GM21786 (cell line): ENCODE measurements at regions not wholly inside any gene's neighbourhood (a gene's known extent, or its start where the extent isn't known, plus 50 kb on each side); places are given as distances from the start of the nearest gene placed in this dataset.
"Not testable (repeated sequence)": the region's sequence is repeated elsewhere in the genome, so short reads cannot be mapped to it uniquely, and the experiment has no call there.

Source experiments
- ATAC-seq: cut with Tn5 transposase; IDR thresholded peaks from one replicate; pipeline ENCODE4 v1.9.1; 2021; ENCODE audit not compliant: unreplicated experiment

DNA sequence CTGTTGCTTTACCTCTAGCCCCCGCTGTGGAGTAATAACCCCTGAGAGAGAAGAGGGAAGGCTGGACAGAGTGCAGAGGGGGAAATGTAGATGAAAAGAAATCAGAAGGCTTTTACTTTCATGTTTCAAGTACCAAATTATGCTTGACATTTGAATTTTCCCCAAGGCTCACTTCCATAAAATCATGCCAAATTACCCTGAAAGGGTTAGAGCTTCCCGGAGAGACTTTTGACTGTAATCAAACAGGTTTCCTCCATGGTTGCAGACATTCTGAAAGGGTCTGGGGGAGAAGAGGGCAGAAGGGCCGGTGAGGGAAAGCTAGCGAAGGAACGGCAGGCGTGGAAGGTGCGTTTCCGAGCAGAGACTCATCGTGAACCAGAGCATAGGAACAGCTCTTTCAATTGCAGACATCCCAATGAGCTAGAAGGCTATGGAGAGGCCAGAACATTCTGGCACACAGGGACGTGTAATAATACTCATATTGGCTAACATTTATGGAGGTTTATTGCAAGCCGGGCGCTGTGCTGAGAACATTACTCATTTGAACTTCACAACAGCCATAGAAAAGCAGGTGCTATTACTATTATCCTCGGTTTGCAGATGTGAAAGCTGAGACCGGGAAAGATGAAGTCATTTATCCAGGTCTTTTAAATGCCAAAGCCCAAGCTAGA lies 620.8 kb upstream of the AUTS2 start:
- ATAC-seq, result no peak

DNA sequence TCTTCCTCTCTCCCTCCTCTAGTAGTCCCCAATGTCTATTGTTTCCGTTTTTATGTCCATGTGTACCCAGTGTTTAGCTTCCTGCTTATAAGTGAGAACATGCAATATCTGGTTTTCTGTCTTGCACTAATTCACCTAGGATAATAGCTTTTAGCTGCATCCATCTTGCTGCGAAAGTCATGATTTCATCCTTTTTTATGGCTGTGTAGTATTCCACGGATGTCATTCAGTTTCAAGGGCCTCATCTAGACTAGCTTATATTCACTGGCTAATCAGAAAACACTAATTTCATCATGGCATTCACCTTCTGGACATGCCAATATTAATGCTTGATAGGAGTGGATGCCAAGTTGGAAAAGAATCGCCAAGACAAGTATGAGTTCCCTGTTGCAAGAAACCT lies 619.6 kb upstream of the AUTS2 start:
- no peak for ATAC-seq

GRCh38 chr7:68980011-68980410 lies 618.3 kb upstream of the AUTS2 start:
- ATAC-seq, result no peak

GRCh38 chr7:68980432-68980831 lies 617.8 kb upstream of the AUTS2 start:
- ATAC-seq, result not testable (repeated sequence)

DNA sequence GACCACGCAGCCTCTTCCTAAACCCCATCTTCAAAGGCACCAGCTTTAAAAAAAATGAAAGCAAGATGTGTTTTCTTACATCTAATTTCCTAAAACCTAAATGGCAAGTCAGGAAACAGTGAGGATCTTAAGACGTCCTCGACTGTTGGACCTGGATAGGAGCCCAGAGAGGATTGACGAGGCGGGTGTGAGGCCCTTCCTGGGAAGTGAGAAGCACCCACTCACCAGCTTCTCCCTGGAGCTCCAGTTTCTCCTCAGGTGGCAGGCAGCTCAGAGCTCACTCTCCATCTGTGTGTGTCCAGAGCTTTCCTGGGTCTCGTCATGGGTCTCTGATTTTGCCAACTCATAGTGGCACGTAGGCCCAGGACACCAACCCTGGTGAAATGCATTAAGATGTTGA lies 614.0 kb upstream of the AUTS2 start:
- no peak for ATAC-seq

DNA sequence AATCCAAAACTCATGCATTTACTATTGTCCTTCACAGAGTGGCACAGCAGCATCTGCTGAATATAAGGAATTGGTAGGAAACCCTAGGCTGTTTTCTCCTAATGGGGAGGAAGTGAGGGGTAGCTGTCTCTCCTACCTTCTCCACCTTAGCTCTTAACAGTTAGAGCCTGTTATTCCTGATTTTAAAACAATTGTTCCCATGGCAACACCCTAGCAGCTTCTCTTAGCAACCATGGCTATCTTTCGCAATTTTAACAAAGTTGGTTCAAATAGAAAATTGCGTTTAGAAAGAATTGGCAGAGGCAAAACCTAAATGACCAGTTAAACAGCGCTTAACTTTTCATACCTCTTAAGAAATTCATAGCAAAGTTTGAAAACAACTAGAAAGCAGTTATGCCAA lies 603.4 kb upstream of the AUTS2 start:
- ATAC-seq, result no peak

DNA sequence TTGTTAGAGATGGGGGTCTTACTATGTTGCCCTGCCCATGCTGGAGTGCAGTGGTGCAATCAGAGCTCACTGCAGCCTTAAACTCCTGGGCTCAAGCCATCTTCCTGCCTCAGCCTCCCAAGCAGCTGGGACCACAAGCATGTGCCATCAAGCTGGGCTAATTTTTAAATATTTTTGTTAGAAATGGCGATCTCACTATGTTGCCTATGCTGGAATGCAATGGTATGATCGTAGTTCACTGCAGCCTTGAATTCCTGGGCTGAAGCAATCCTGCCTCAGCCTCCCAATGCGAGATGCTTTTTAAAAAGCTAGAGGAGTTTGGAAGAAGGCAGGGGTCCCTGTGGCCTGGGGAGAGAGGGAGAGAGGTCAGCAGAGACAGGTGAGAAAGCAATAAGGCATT lies 600.1 kb upstream of the AUTS2 start:
- ATAC-seq, result no peak

DNA sequence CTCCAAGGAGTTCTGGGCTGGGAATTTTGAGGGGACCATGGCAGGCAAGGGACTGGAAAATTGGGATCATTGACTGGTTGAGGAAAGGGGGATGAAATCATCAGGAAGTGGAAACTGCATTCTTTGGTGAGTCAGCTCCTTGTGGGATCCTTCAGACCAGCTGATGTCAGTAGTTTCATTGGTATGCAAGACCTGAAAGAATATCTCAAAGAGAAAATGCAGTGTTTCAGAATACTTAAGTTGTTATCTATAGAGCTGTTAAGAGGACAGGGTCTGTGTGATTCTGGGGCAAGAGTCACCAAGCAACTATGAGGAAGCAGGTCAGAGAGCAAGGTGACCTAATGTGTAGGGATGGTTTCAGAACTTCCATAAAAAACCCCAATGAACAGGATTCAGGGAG lies 595.9 kb upstream of the AUTS2 start:
- ATAC-seq, result no peak

DNA sequence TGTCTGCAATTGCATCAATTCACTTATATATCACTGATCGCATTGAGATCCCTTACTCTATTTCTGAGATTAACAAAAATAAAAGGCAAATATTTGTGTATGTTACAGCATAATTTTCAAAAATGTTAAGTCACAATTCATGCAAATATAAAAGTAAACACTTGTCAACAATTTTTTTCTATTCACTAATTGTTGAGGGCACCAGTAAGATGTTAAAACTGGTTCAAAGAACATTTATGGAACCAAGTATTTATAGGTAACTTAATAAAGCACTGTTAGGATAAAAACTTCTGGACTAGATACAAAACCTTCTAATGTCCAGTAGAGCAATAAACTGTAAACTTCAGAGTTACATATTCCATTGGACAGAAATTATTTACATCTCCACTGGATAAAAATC lies 586.1 kb upstream of the AUTS2 start:
- no peak for ATAC-seq

DNA sequence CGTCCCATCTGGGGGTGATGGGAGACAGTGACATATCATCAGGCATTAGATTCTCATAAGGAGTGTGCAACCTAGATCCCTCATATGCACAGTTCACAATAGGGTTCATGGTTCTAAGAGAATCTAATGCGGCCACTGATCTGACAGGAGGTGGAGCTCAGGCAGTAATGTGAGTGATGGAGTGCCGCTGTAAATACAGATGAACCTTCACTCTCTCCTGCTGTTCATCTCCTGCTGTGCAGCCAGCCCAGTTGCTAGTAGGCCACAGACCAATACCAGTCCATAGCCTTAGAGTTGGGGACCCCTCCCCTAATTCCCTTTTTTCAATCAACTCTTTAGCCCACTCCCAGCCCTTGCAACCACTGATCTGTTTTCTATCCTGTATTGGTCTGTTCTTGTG lies 581.1 kb upstream of the AUTS2 start:
- ATAC-seq, result no peak

DNA sequence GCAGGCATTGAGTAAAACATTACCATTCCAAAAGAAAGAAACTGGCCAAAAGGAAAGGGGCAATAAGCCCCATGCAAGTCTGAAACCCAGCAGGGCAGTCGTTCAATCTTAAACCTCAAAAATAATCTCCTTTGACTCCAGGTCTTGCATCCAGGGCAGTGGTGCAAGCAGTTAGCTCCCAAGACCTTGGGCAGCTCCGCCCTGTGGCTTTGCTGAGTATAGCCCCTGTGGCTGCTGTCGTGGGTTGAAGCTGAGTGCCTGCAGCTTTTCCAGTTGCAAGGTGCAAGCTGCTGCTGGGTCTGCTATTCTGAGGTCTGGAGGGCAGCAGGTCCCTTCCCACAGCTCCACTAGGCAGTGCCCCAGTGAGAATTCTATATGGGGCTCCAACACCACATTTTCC lies 580.1 kb upstream of the AUTS2 start:
- ATAC-seq, result no peak

- ATAC-seq, result no peak
Observed at GRCh38 chr7:69019437-69019836, 578.8 kb upstream of the AUTS2 start.

- no peak for ATAC-seq
Observed at GRCh38 chr7:69020536-69020935, 577.7 kb upstream of the AUTS2 start.

- ATAC-seq, result no peak
Observed at GRCh38 chr7:69025249-69025648, 573.0 kb upstream of the AUTS2 start.

GRCh38 chr7:69032848-69033247 lies 565.4 kb upstream of the AUTS2 start:
- ATAC-seq, result no peak

GRCh38 chr7:69035826-69036225 lies 562.4 kb upstream of the AUTS2 start:
- no peak for ATAC-seq

DNA sequence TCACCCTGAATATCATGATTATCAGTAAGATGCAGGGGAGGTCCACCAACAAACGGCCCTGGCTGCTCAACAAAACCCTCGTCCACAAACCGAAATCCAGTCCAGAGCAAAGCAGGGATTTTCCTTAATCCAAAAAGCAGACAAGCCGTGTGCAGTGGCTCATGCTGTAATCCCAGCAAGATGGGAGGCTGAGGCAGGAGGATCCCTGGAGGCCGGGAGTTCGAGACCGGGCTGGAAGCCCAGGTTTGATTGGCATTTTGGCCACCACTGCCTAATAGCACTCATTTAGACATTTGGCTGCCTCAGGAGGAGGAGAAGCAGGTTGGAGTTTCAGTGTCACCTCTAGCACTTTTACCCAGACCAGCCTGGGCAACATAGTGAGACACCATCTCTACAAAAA lies 562.0 kb upstream of the AUTS2 start:
- ATAC-seq, result no peak

DNA sequence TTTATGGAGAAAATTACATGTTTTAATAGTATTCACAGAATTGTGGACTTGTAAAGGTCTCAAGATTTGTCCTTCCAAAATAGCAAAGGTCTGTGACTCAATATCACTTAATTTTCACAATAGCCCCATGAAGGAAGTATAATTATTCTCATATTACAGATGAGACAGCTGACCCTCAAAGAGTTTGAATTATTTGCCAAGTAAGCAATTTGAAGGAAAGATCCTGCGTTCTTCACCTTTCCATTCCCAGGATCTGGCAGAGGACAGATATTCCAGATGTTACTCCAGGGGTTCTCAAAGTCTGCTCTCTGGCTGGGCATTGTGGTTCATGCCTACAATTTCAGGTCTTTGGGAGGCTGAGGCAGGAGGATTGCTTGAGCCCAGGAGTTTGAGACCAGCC lies 559.4 kb upstream of the AUTS2 start:
- no peak for ATAC-seq

DNA sequence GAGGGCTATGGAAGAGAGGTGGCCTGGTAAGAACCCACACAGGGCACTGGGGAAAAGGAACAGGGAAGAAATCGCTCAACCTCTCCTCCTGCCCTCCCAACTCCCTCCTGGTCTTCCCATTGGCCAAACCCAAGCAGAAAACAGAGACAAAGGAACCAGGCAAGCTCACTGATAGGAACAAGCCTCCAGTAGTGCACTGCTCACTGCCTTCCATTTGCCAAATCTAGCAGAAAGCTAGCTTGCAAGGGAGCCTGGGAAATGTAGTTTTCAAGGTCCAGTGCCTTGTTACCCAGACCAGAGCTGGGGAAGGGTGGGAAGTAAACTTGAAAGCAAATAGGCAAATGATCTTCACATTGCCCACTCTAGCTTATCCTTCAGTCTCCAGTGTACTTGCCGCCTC lies 556.1 kb upstream of the AUTS2 start:
- ATAC-seq, result no peak

GRCh38 chr7:69047151-69047754 lies 551.0 kb upstream of the AUTS2 start:
- no peak for ATAC-seq

DNA sequence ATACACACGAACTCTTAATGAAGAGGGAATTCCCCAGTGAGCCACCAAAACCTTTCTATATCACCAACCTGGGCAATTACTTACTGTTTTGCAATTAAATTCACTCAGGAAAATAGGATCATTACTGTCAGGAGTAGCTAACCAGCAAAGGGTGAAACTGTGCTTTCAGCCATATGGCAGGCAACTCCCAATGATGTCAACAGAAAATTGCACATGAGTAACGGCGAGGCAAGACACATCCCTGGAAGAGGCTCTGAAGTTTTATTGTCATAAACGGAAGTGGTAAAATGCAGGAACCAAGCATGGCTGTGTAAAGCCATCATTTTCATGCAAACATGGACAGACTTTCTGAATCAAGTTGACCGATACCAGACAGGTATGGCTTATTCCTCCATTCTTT lies 548.9 kb upstream of the AUTS2 start:
- no peak for ATAC-seq

GRCh38 chr7:69052447-69052846 lies 545.8 kb upstream of the AUTS2 start:
- ATAC-seq, result no peak

DNA sequence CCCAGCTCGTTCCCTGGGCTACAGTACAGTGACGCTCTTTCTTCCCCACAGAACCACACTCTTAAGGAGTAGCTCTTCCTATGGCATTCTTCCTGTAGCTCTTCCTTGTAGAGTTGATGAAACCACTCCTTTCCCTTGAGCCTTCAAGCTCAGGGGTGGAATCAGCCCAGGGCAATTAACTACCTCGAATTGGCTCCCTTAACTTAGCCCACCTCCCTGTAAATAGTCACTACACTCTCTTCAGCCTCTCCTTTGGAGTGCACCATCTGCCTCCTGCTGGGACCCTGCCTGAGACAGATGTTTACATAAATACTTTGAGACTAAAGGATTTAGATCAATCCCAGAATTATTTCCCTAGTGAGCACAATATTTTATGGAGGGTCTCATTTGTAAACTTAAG lies 537.8 kb upstream of the AUTS2 start:
- no peak for ATAC-seq
